Hypothalamus (tissue), 51 donors: ENCODE measurements at regions not wholly inside any gene's neighbourhood (a gene's known extent, or its start where the extent isn't known, plus 50 kb on each side); places are given as distances from the start of the nearest gene placed in this dataset.
A peak's percentile ranks its signal among the peaks of the same experiment; 100 is the strongest.

ENCODE experiments used
- DNase-seq, 51 donors: peaks; one replicate each; lab custom pipeline; 2025; lab: John Stamatoyannopoulos, UW

GRCh38 chr22:27470169-27470772, 331.3 kb downstream of the MN1 start:
- DNase-seq: no peak

GRCh38 chr22:27472975-27473374, 328.6 kb downstream of the MN1 start:
- no peak for DNase-seq

GRCh38 chr22:27473533-27473932, 328.0 kb downstream of the MN1 start:
- no peak for DNase-seq

GRCh38 chr22:27474112-27474571, 327.4 kb downstream of the MN1 start:
- DNase-seq: peak in 1 of 51 donors; percentile 6

GRCh38 chr22:27474711-27475547, 326.6 kb downstream of the MN1 start:
- peak in 1 of 51 donors; percentile 23 for DNase-seq

- DNase-seq: no peak
These were observed 326.0 kb downstream of the MN1 start for GRCh38 chr22:27475548-27475897.

- DNase-seq: no peak
These were observed 325.2 kb downstream of the MN1 start for GRCh38 chr22:27476318-27476717.

- no peak for DNase-seq
These were observed 324.8 kb downstream of the MN1 start for GRCh38 chr22:27476729-27477128.

GRCh38 chr22:27477171-27477570, 324.4 kb downstream of the MN1 start:
- no peak for DNase-seq

GRCh38 chr22:27480487-27480886, 321.1 kb downstream of the MN1 start:
- peak in 35 of 51 donors; percentile 2 to 75 (median 40) for DNase-seq

- DNase-seq: no peak
These were observed 319.2 kb downstream of the MN1 start for GRCh38 chr22:27482402-27482801.

- no peak for DNase-seq
These were observed 318.3 kb downstream of the MN1 start for GRCh38 chr22:27483095-27483785.

- DNase-seq: no peak
These were observed 315.7 kb downstream of the MN1 start for GRCh38 chr22:27485842-27486241.

GRCh38 chr22:27487600-27488452, 313.7 kb downstream of the MN1 start:
- DNase-seq: no peak

- no peak for DNase-seq
These were observed 312.9 kb downstream of the MN1 start for GRCh38 chr22:27488456-27489177.

GRCh38 chr22:27489178-27489675, 312.3 kb downstream of the MN1 start:
- no peak for DNase-seq

GRCh38 chr22:27490080-27490479, 311.5 kb downstream of the MN1 start:
- no peak for DNase-seq

GRCh38 chr22:27491888-27492287, 309.7 kb downstream of the MN1 start:
- no peak for DNase-seq

GRCh38 chr22:27492566-27493201, 308.9 kb downstream of the MN1 start:
- DNase-seq: no peak
